Fibroblast of villous mesenchyme (primary cell): ENCODE measurements at regions not wholly inside any gene's neighbourhood (a gene's known extent, or its start where the extent isn't known, plus 50 kb on each side); places are given as distances from the start of the nearest gene placed in this dataset.
A peak's percentile ranks its signal among the peaks of the same experiment; 100 is the strongest.

Experiments
- DNase-seq: peaks from one replicate; pipeline ENCODE4 v3.0.0-alpha.2; 2010; ENCODE audit warnings: low read depth
- H3K4me3 ChIP-seq: 2 replicates; pipeline ENCODE4 v1.5.1; 2011; ENCODE audit warnings: low read depth, mild to moderate bottlenecking, low read length
- TF ChIP-seq, protein P1 (sequence below): IDR thresholded peaks from 2 replicates; pipeline ENCODE4 v1.5.1; 2012; ENCODE audit warnings: low read depth, mild to moderate bottlenecking, low read length; ENCODE audit not compliant: insufficient read depth

DNA sequence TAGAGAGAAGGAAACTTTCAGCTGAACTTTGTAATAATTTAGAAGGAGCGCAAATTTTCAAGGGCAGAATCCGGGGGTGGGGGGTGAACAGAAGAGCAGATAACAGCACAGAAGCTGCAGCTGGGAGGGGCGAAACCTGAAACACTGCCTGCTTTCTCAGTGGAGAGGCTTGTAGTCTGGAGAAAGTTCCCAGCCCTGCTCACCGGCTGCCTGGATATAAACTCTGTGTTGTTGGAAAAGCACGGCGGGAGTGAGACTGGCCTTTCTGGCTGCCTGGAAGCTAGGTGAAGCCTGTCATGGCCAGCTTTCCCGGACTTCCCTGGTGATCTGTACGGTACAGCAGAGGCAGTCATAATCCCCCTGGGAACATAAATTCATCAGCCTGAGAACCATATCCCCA is 1352.1 kb upstream of the DIAPH2 start:
- TF ChIP-seq, protein P1, sequence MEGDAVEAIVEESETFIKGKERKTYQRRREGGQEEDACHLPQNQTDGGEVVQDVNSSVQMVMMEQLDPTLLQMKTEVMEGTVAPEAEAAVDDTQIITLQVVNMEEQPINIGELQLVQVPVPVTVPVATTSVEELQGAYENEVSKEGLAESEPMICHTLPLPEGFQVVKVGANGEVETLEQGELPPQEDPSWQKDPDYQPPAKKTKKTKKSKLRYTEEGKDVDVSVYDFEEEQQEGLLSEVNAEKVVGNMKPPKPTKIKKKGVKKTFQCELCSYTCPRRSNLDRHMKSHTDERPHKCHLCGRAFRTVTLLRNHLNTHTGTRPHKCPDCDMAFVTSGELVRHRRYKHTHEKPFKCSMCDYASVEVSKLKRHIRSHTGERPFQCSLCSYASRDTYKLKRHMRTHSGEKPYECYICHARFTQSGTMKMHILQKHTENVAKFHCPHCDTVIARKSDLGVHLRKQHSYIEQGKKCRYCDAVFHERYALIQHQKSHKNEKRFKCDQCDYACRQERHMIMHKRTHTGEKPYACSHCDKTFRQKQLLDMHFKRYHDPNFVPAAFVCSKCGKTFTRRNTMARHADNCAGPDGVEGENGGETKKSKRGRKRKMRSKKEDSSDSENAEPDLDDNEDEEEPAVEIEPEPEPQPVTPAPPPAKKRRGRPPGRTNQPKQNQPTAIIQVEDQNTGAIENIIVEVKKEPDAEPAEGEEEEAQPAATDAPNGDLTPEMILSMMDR = no peak
- no peak overlapping the region for H3K4me3 ChIP-seq

DNA sequence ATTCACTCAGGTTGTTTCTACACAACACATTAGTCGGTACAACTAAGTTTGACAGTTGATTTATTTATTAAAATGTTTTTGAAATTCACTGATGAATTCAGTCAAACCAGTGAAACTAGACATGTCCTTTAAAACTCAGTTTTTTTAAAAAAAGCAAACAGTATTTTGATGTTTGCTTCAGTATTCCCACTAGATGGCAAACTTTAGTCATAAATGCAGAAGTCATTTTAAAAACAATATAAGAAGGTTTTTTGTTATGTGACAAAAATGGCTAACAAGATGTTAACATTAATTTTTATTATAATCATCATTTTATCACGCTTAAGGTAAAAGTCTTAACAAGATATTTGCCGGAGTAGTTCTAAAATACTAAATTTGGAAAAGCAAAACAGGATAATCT is 1337.8 kb upstream of the DIAPH2 start:
- no peak overlapping the region for H3K4me3 ChIP-seq
- DNase-seq = peak; percentile 5
- TF ChIP-seq, protein P1 = no peak

More for the DNA sequence above, 1352.1 kb upstream of the DIAPH2 start:
- DNase-seq = no peak

DNA sequence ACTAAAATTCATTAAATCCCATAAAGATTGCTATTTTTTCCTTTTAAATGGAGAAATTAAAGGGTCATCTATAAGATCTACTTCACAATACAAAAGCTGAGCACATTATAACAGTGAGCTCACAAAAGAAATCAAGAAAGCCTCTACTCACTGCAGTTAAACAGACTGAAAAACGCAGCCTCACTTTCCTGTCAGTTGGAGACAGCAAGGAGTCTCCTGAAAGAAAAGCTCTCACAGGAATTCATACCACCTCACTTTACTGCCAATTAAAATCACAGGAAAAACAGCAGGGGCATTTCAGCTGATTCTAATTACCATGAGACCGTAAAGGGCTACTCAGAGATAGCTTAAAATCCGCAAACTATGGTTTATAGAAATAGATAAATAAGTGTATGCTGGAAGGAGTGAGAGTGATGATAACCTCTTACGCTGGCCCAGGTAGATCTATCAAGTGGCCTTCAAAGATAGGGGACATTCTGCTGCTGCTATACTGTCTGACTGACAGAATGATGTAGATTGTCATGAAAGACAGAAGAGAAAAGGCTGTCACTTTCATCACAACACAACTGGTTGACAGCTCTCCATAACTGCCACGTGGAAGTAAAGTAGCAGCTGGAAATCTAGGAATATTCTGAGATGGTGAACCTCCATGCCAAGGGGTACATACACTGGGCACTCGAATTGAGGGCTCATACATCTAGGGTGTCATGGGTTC is 1333.7 kb upstream of the DIAPH2 start:
- DNase-seq = no peak
- no peak overlapping the region for H3K4me3 ChIP-seq
- TF ChIP-seq, protein P1 = no peak

DNA sequence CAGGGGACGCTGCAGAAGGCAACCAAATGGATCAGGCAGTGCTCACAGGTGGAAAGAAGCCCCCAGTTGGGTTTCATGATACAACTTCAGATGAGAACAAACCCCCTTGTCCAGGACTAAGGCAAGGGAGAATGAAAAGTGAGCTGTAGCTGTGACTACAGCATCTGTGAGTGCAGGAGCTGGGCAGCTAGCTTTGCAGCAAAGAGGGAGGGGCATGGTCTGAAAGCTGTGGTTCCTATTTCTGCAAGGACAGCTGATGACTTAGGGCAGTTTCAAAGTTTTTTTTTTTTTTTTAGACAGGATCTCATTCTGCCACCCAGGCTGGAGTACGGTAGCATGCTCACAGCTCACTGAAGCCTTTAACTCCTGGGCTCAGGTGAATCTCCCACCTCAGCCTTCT is 1317.4 kb upstream of the DIAPH2 start:
- no peak overlapping the region for H3K4me3 ChIP-seq
- DNase-seq = no peak
- TF ChIP-seq, protein P1 = no peak

DNA sequence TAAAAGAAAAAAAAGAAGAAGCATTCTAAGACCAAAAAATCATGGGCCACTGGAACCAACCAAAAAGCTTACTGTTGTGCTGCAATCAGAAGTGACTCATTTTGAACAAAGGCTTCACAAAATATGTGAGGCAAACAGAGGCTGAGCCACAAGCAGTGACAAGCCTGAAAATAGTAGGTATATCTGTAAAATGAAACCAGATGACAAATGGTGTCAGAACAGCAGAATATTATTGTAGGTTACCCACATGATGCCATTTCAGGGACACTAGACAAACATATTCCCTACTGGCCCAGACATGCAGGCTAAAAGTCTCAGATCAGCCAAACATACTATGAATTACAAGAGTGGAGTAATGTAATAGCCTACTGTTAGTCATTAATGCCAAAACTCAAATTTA is 1301.8 kb upstream of the DIAPH2 start:
- TF ChIP-seq, protein P1 = no peak
- DNase-seq = no peak
- no peak overlapping the region for H3K4me3 ChIP-seq

DNA sequence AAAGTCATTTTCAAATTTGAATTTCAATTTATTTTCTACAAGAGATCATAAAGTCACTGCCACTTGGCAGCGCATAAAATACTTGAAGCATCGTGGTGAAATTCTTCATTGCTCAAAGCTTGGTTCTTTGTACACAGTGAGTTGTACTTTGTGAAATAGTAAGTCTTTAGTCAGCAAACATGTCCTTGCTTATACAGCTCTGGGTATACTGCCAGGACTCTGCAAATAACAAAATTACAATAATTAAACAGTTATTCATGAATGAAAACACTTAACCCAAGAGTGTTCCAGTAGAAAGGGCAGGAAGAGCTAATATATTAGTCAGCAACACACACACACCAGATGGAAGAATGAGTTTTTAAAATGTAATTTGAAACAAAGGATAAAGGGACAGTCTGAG is 1300.9 kb upstream of the DIAPH2 start:
- no peak for DNase-seq
- TF ChIP-seq, protein P1 = no peak
- no peak overlapping the region for H3K4me3 ChIP-seq

DNA sequence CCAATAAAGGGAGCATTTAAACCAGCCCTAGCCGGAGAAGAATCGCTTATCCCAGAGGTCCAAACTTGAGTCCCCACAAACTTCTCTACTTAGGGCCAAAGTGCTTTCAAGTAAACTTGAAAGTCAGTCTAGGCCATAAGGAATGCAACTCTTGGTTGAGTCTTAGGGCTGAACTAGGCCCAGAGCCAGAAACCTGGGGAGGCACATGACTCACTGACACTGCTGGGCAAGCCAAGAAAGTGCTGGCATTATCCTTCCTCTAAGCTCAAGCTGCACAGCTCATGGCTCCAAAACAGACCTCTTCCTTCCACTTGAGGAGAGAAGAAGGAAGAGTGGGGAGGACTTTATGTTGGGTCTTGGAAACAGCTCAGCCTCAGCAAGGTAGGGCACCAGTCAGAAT is 1257.3 kb upstream of the DIAPH2 start:
- DNase-seq = no peak
- TF ChIP-seq, protein P1 = no peak
- no peak overlapping the region for H3K4me3 ChIP-seq
